H1 (cell line): ENCODE measurements at regions not wholly inside any gene's neighbourhood (a gene's known extent, or its start where the extent isn't known, plus 50 kb on each side); places are given as distances from the start of the nearest gene placed in this dataset.

Experiments
- CTCF ChIA-PET: fragments of 300-600 bp; sonication (Branson Sonifier 250); formaldehyde crosslinking; loops from one replicate; lab custom pipeline; 2021; ENCODE audit not compliant: partially characterized antibody; lab: Charles Lee
- POLR2A ChIA-PET: fragments of 300-600 bp; sonication (Branson Sonifier 250); formaldehyde crosslinking; loops from one replicate; lab custom pipeline; 2021; ENCODE audit warnings: inconsistent platforms; ENCODE audit not compliant: partially characterized antibody; lab: Charles Lee
- DNase-seq, 2 experiments: peaks; one replicate each; pipeline versions ENCODE4 v3.0.0 to v3.0.0-alpha.2; 2010 to 2022; ENCODE audit warnings: low spot score in 2 of 2, low read depth in 1 of 2, mixed read lengths in 1 of 2
- FAIRE-seq: peaks from 2 replicates; lab custom pipeline; 2011; peaks lifted over from hg19 to GRCh38; lab: Jason Lieb, UNC
- H2AFZ ChIP-seq: 2 replicates; pipeline ENCODE4 v1.8.1; 2012; ENCODE audit warnings: low read length, inconsistent platforms
- H2AK5ac ChIP-seq: 2 replicates; pipeline ENCODE4 v1.6.1; 2013; ENCODE audit warnings: low read depth, low read length
- H2BK120ac ChIP-seq: replicated peaks from 2 replicates; pipeline ENCODE3; 2013; ENCODE audit warnings: low read depth, low read length, inconsistent platforms
- H2BK12ac ChIP-seq: 2 replicates; pipeline ENCODE4 v1.6.1; 2013; ENCODE audit warnings: low read depth, low read length
- H2BK15ac ChIP-seq: 2 replicates; pipeline ENCODE4 v1.6.1; 2013; ENCODE audit warnings: low read length
- H2BK20ac ChIP-seq: 2 replicates; pipeline ENCODE4 v1.6.1; 2013; ENCODE audit warnings: low read length
- H2BK5ac ChIP-seq: 2 replicates; pipeline ENCODE4 v1.6.1; 2013; ENCODE audit warnings: low read depth, low read length
- H3K14ac ChIP-seq: 2 replicates; pipeline ENCODE4 v1.6.1; 2013; ENCODE audit warnings: inconsistent platforms; ENCODE audit not compliant: insufficient read length
- H3K18ac ChIP-seq: 2 replicates; pipeline ENCODE4 v1.6.1; 2013; ENCODE audit warnings: low read length; ENCODE audit errors: extremely low read depth
- H3K23ac ChIP-seq: 2 replicates; pipeline ENCODE4 v1.6.1; 2013; ENCODE audit warnings: inconsistent platforms; ENCODE audit not compliant: insufficient read length
- H3K23me2 ChIP-seq: 2 replicates; pipeline ENCODE4 v1.6.1; 2013; ENCODE audit warnings: low read depth, low read length
- H3K27ac ChIP-seq: 2 replicates; pipeline ENCODE4 v1.6.1; 2011; ENCODE audit warnings: low read depth, low read length, inconsistent platforms
- H3K27me3 ChIP-seq, 4 experiments: replicated peaks in 1 of 4; 1 replicate in 1 of 4; 2 replicates in 3 of 4; pipeline versions ENCODE4 v1.6.1 to v1.8.1; 2011 to 2013; ENCODE audit warnings: low read length in 3 of 4, mild to moderate bottlenecking in 3 of 4, inconsistent platforms in 2 of 4, mixed read lengths in 2 of 4, moderate library complexity in 1 of 4; ENCODE audit not compliant: control insufficient read depth in 3 of 4, insufficient read depth in 3 of 4; ENCODE audit errors: extremely low read depth in 1 of 4
- H3K36me3 ChIP-seq, 4 experiments: 2 replicates each; pipeline versions ENCODE4 v1.6.1 to v1.8.1; 2011 to 2013; ENCODE audit warnings: mild to moderate bottlenecking in 4 of 4, low read length in 3 of 4, moderate library complexity in 2 of 4, control low read depth in 1 of 4, inconsistent platforms in 1 of 4; ENCODE audit not compliant: insufficient read depth in 4 of 4, control insufficient read depth in 2 of 4
- H3K4ac ChIP-seq: replicated peaks from 2 replicates; pipeline ENCODE3; 2013; ENCODE audit warnings: low read length, low read depth, mixed read lengths, inconsistent platforms; ENCODE audit not compliant: insufficient read length
- H3K4me1 ChIP-seq, 4 experiments: replicated peaks in 1 of 4; 1 replicate in 1 of 4; 2 replicates in 3 of 4; pipeline versions ENCODE4 v1.6.1 to v1.8.1; 2011 to 2013; ENCODE audit warnings: low read length in 3 of 4, inconsistent platforms in 2 of 4, mixed read lengths in 1 of 4; ENCODE audit not compliant: insufficient read depth in 4 of 4, control insufficient read depth in 3 of 4
- H3K4me2 ChIP-seq, 2 experiments: 2 replicates each; pipeline versions ENCODE4 v1.6.1 to v1.8.1; 2011 to 2013; ENCODE audit warnings: low read depth in 2 of 2, low read length in 2 of 2, control low read depth in 1 of 2, inconsistent platforms in 1 of 2, mild to moderate bottlenecking in 1 of 2; ENCODE audit not compliant: insufficient read depth in 1 of 2
- H3K4me3 ChIP-seq, 4 experiments: fragments of 200-600, 300-600 bp in 1 of 4; sonication (generic), shearing (Covaris generic), sonication (Bioruptor Twin) in 1 of 4; 2 replicates each; pipeline versions ENCODE4 v1.5.1 to v1.8.1; 2011 to 2016; ENCODE audit warnings: low read length in 4 of 4, low read depth in 3 of 4, control low read depth in 2 of 4, inconsistent platforms in 2 of 4, mild to moderate bottlenecking in 2 of 4, mixed read lengths in 1 of 4, moderate library complexity in 1 of 4; ENCODE audit not compliant: insufficient read depth in 2 of 4; ENCODE audit errors: extremely low read depth in 1 of 4
- H3K56ac ChIP-seq: replicated peaks from 2 replicates; pipeline ENCODE3; 2013; ENCODE audit warnings: low read depth, mild to moderate bottlenecking, mixed read lengths, low read length, inconsistent platforms; ENCODE audit not compliant: insufficient read length
- H3K79me1 ChIP-seq: 2 replicates; pipeline ENCODE4 v1.6.1; 2013; ENCODE audit warnings: low read depth, low read length, control low read depth
- H3K79me2 ChIP-seq, 2 experiments: 2 replicates each; pipeline versions ENCODE4 v1.6.1 to v1.8.1; 2012 to 2013; ENCODE audit warnings: low read length in 2 of 2, mild to moderate bottlenecking in 2 of 2, inconsistent platforms in 1 of 2; ENCODE audit not compliant: insufficient read depth in 2 of 2, control insufficient read depth in 1 of 2
- H3K9ac ChIP-seq, 4 experiments: replicated peaks in 1 of 4; 1 replicate in 1 of 4; 2 replicates in 3 of 4; pipeline versions ENCODE4 v1.6.1 to v1.8.1; 2011 to 2013; ENCODE audit warnings: low read depth in 3 of 4, low read length in 3 of 4, control low read depth in 2 of 4, mild to moderate bottlenecking in 2 of 4, moderate library complexity in 2 of 4, inconsistent platforms in 1 of 4; ENCODE audit errors: extremely low read depth in 1 of 4
- H3K9me3 ChIP-seq, 2 experiments: 2 replicates each; pipeline versions ENCODE4 v1.6.1 to v1.8.1; 2012 to 2013; ENCODE audit warnings: mild to moderate bottlenecking in 2 of 2, moderate library complexity in 2 of 2, control low read depth in 1 of 2, inconsistent platforms in 1 of 2, low read depth in 1 of 2, low read length in 1 of 2, mixed read lengths in 1 of 2; ENCODE audit not compliant: insufficient read depth in 2 of 2
- H4K20me1 ChIP-seq, 2 experiments: replicated peaks in 1 of 2; 2 replicates each; pipeline versions ENCODE3 to v1.8.1; 2011 to 2013; ENCODE audit warnings: inconsistent platforms in 2 of 2, low read length in 2 of 2, mild to moderate bottlenecking in 1 of 2; ENCODE audit not compliant: insufficient read depth in 2 of 2, control insufficient read depth in 1 of 2
- H4K5ac ChIP-seq: 2 replicates; pipeline ENCODE4 v1.6.1; 2013; ENCODE audit warnings: low read length, low read depth, mixed read lengths, inconsistent platforms; ENCODE audit not compliant: insufficient read length
- H4K8ac ChIP-seq: 2 replicates; pipeline ENCODE4 v1.8.0; 2013; ENCODE audit warnings: mild to moderate bottlenecking, moderate library complexity, low read length, inconsistent platforms; ENCODE audit not compliant: insufficient read depth; ENCODE audit errors: extremely low read depth
- H4K91ac ChIP-seq: replicated peaks from 2 replicates; pipeline ENCODE3; 2013; ENCODE audit warnings: low read length, mixed read lengths, inconsistent platforms; ENCODE audit not compliant: insufficient read length
- ASH2L ChIP-seq: fragments of 200-600, 300-600 bp; sonication (generic); IDR thresholded peaks from one replicate; pipeline ENCODE4 v1.7.1; 2017; ENCODE audit warnings: low read length
- BRCA1 ChIP-seq: IDR thresholded peaks from 2 replicates; pipeline ENCODE4 v1.6.1; 2012; ENCODE audit warnings: low read depth, low read length, improper control_type of control experiment
- CBX8 ChIP-seq: fragments of 300-800, 300-1000 bp; sonication (generic); IDR thresholded peaks from 2 replicates; pipeline ENCODE4 v1.7.1; 2016; ENCODE audit warnings: low read depth, low read length, borderline replicate concordance
- CREB1 ChIP-seq: IDR thresholded peaks from 2 replicates; pipeline ENCODE4 v1.6.1; 2012; ENCODE audit warnings: inconsistent platforms
- EZH2 ChIP-seq: fragments of 200-600 bp; sonication (generic); IDR thresholded peaks from 2 replicates; pipeline ENCODE4 v1.7.1; 2012; ENCODE audit warnings: low read depth, mild to moderate bottlenecking, moderate library complexity, low read length, inconsistent platforms; ENCODE audit not compliant: severe bottlenecking
- GTF2F1 ChIP-seq: IDR thresholded peaks from 2 replicates; pipeline ENCODE4 v1.6.1; 2012; ENCODE audit warnings: low read depth, low read length, improper control_type of control experiment, borderline replicate concordance
- JUND ChIP-seq: IDR thresholded peaks from 2 replicates; pipeline ENCODE4 v1.6.1; 2011; ENCODE audit warnings: mild to moderate bottlenecking, improper control_type of control experiment, low read length
- KDM4A ChIP-seq: IDR thresholded peaks from one replicate; pipeline ENCODE4 v1.7.1; 2012; ENCODE audit warnings: low read depth, mild to moderate bottlenecking, moderate library complexity, low read length, inconsistent platforms; ENCODE audit not compliant: severe bottlenecking
- POLR2AphosphoS5 ChIP-seq: IDR thresholded peaks from 2 replicates; pipeline ENCODE4 v1.6.1; 2011; ENCODE audit warnings: low read depth, low read length
- RAD21 ChIP-seq, 2 experiments: IDR thresholded peaks in 1 of 2; conservative IDR thresholded peaks in 1 of 2; 2 replicates each; pipeline ENCODE4 v1.6.1; 2011; ENCODE audit warnings: low read depth in 2 of 2, low read length in 2 of 2, improper control_type of control experiment in 1 of 2, inconsistent platforms in 1 of 2, mild to moderate bottlenecking in 1 of 2, moderate library complexity in 1 of 2
- SP1 ChIP-seq: IDR thresholded peaks from 2 replicates; pipeline ENCODE4 v1.6.1; 2011; ENCODE audit warnings: low read depth, low read length
- SP2 ChIP-seq: IDR thresholded peaks from 2 replicates; pipeline ENCODE4 v1.6.1; 2012; ENCODE audit warnings: mild to moderate bottlenecking, low read length, inconsistent platforms
- TAF1 ChIP-seq: IDR thresholded peaks from 2 replicates; pipeline ENCODE4 v1.6.1; 2011; ENCODE audit warnings: mild to moderate bottlenecking, low read depth, low read length
- TBP ChIP-seq: IDR thresholded peaks from 2 replicates; pipeline ENCODE4 v1.6.1; 2011; ENCODE audit warnings: low read depth, low read length, improper control_type of control experiment
- TCF12 ChIP-seq: IDR thresholded peaks from 2 replicates; pipeline ENCODE4 v1.6.1; 2011; ENCODE audit warnings: low read depth, mild to moderate bottlenecking, low read length
- YY1 ChIP-seq: IDR thresholded peaks from 2 replicates; pipeline ENCODE4 v1.6.1; 2011; ENCODE audit warnings: low read depth, mild to moderate bottlenecking, low read length
- ZNF274 ChIP-seq: IDR thresholded peaks from 2 replicates; pipeline ENCODE4 v1.7.0; 2012; ENCODE audit warnings: low read length, borderline replicate concordance; ENCODE audit errors: extremely low read depth
- WGBS, 2 experiments: shearing (Covaris generic) in 1 of 2; methylation state at CpG; one replicate each; pipeline versions ENCODE4 v1.1.6 to v1.1.7; 2013 to 2015; ENCODE audit warnings: low lambda C conversion rate in 2 of 2, mixed read lengths in 2 of 2, inconsistent platforms in 1 of 2, low coverage in 1 of 2, missing lambda C conversion rate in 1 of 2; ENCODE audit not compliant: insufficient replicate concordance in 2 of 2, insufficient coverage in 1 of 2, insufficient read length in 1 of 2; ENCODE audit errors: extremely low coverage in 1 of 2, missing lambda C conversion rate in 1 of 2; 5-methylcytosine and 5-hydroxymethylcytosine counted together

DNA sequence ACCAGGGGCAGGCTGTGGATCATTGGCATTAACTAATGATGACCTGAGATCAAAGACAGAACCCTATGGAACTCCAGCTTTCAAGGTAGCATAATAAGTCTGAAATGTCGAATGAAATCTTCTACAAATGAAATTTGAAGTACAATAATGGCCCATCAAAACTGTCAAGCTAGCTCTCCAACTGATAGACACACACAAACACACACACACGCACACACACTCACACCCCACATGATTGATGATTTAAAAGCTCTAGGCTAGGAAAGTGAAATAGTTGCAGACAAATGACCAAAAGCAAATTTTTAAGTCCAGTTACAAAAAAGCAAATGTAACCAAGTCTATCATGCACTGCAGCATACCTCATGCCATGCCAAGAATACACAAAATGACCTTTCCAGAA lies 655.7 kb downstream of the C4orf33 start:
- Histone ChIP-seq H3K23ac (no peak overlapping the region), H4K5ac (no peak overlapping the region), H3K14ac (no peak overlapping the region), H3K36me3 (no peaks in the 10 kb centered on the region), H2AK5ac (no peak overlapping the region), H3K4me1 (no peaks in the 10 kb centered on the region), H3K79me2 (no peaks in the 10 kb centered on the region), H4K91ac (no peak overlapping the region), H3K27ac (no peak overlapping the region), H3K9ac (no peak overlapping the region), H2AFZ (0 out of 2 replicates have a peak overlapping the region, but pooled peaks have one; percentile 37), H3K4me2 (no peak overlapping the region), H2BK20ac (no peak overlapping the region), H4K8ac (no peak overlapping the region), H3K23me2 (no peaks in the 10 kb centered on the region), H4K20me1 (no peaks in the 10 kb centered on the region), H3K79me1 (no peaks in the 10 kb centered on the region), H2BK12ac (no peak overlapping the region), H2BK120ac (no peak overlapping the region), H3K27me3 (no peaks in the 10 kb centered on the region), H3K4ac (no peak overlapping the region), H3K18ac (no peak overlapping the region), H2BK15ac (no peak overlapping the region), H2BK5ac (no peak overlapping the region), H3K56ac (no peak overlapping the region), H3K9me3 (no peaks in the 10 kb centered on the region), H3K4me3 (no peak overlapping the region)
- CTCF ChIA-PET, result no interaction called here
- POLR2A ChIA-PET, result interaction anchor here (1.0 kb wide), 1 partner anchor 9 kb away, joined by 3 read pairs; no protein-coding TSS in a partner anchor
- WGBS, 2 experiments, result 91% methylated on average over 2 of the region's 2 CpGs; no CpG with 5 or more reads in 1 of the 2 experiments
- no peak for DNase-seq
- FAIRE-seq, result no peak
- TF ChIP-seq KDM4A (no peak), TCF12 (no peak), CREB1 (no peak), SP1 (no peak), JUND (no peak), CBX8 (no peak), POLR2AphosphoS5 (no peak), TBP (no peak), RAD21 (IDR thresholded peaks at IDR 0.05 in 1 of 2, conservative IDR thresholded peaks at IDR 0.05 in 1 of 2; ENCODE audit: low read depth in 2 of 2, low read length in 2 of 2) (no peak), SP2 (no peak), ZNF274 (no peak), ASH2L (no peak), BRCA1 (no peak), GTF2F1 (no peak), EZH2 (no peak), TAF1 (no peak), YY1 (no peak)
